GM18867 (cell line): ENCODE measurements at regions not wholly inside any gene's neighbourhood (a gene's known extent, or its start where the extent isn't known, plus 50 kb on each side); places are given as distances from the start of the nearest gene placed in this dataset.

Experiments used
- ATAC-seq: cut with Tn5 transposase; IDR thresholded peaks from one replicate; pipeline ENCODE4 v1.9.1; 2021; ENCODE audit warnings: mild to moderate bottlenecking, moderate library complexity; ENCODE audit not compliant: unreplicated experiment

GRCh38 chr3:189108067-189108466, 63.7 kb upstream of the TPRG1 start:
- no peak for ATAC-seq

GRCh38 chr3:189108735-189109134, 63.0 kb upstream of the TPRG1 start:
- no peak for ATAC-seq

DNA sequence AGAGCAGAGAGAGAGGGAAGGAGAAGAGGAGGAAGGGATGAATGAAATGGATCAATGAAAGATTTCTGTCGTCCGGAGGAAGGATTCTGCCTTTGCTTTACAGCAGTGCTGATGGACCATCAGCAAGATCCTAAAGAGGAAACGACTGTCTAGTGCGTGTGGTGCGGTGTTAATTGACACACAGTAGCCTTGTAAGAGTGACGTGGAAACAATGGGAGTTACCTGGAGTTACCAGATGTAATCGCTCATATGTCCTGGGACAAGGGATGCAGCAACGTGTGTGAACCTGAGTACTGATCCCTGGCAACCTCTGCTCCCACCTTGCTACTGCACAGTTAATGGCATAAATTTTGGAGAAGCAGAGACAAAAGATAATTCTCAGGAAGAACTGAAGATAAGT, 62.6 kb upstream of the TPRG1 start:
- ATAC-seq, result no peak

- ATAC-seq, result no peak
These were observed 54.7 kb upstream of the TPRG1 start for GRCh38 chr3:189117087-189117486.

DNA sequence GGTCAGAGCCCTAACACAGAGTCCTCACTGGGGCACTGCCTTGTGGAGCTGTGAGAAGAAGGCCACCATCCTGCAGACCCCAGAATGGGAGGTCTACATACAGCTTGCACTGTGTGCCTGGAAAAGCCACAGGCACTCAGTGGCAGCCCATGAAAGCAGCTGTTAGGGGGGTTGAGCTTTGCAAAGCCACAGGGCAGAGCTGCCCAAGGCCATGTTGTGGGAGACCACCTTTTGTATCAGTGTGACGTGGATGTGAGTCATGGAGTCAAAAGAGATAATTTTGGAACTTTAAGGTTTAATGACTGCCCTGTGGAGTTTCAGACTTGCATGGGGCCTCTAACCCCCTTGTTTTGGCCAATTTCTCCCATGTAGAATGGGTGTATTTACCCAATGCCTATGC, 52.9 kb upstream of the TPRG1 start:
- no peak for ATAC-seq

DNA sequence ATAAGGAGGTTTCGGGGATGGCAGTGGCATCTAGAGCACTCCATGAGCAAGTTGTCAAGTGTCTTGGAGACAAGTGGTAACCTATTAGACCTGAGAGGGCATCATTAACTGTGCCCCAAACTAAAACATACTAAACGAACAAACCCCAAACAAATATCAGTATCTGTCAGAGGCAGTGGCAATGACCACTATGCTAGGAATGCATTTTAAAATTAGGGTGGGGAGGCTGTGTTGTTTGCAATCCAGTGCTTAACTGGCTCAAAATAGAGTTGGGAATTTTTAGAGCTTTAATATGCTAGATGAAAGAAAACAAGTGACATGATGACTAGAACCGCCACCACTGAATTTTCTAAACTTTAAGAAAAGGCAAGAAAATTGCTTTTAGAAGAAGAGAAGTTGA, 51.8 kb upstream of the TPRG1 start:
- no peak for ATAC-seq

DNA sequence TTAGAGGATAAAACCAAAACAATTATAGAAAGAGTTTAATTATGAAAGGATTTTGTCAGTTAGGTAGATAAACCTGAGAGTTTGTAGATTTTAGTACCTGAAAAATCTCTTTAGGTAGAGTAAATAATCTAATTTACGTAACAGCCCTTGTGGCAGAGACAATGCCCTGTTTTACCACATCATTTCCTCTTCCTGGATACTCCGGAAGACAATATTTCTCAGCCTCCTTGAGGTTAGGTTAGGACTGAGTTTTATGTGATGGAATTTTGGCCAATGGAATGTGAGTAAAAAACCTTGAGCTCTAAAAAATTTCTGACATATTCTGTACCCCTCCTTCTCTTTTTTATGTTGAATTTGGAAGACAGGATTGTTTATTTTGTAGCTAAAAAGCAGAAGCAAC, 50.7 kb upstream of the TPRG1 start:
- no peak for ATAC-seq
